Endodermal cell (in vitro differentiated cells): ENCODE measurements at regions not wholly inside any gene's neighbourhood (a gene's known extent, or its start where the extent isn't known, plus 50 kb on each side); places are given as distances from the start of the nearest gene placed in this dataset.

Source experiments
- DNase-seq: peaks from one replicate; pipeline ENCODE4 v3.0.0-alpha.2; 2017
- H3K27ac ChIP-seq: 2 replicates; pipeline ENCODE4 v1.5.1; 2013; ENCODE audit warnings: mild to moderate bottlenecking, low read depth, low read length, moderate library complexity
- H3K27me3 ChIP-seq: 2 replicates; pipeline ENCODE4 v1.6.1; 2013; ENCODE audit warnings: mild to moderate bottlenecking, low read length, moderate library complexity; ENCODE audit not compliant: insufficient read depth, control insufficient read depth, poor library complexity, severe bottlenecking
- H3K36me3 ChIP-seq: 2 replicates; pipeline ENCODE4 v1.7.0; 2013; ENCODE audit warnings: mild to moderate bottlenecking, low read length, moderate library complexity; ENCODE audit not compliant: control insufficient read depth, insufficient read depth
- H3K4me1 ChIP-seq: one replicate; pipeline ENCODE4 v1.7.0; 2013; ENCODE audit warnings: low read length; ENCODE audit not compliant: control insufficient read depth, insufficient read depth
- H3K4me3 ChIP-seq: 2 replicates; pipeline ENCODE4 v1.5.1; 2013; ENCODE audit warnings: mild to moderate bottlenecking, low read length, moderate library complexity
- H3K9ac ChIP-seq: 2 replicates; pipeline ENCODE4 v1.6.1; 2013; ENCODE audit warnings: mild to moderate bottlenecking, low read length, moderate library complexity; ENCODE audit not compliant: poor library complexity, severe bottlenecking; ENCODE audit errors: extremely low read depth
- H3K9me3 ChIP-seq: 2 replicates; pipeline ENCODE4 v1.6.1; 2013; ENCODE audit warnings: mild to moderate bottlenecking, low read length, moderate library complexity; ENCODE audit not compliant: control insufficient read depth
- H3K27ac Mint-ChIP-seq: 2 replicates; pipeline ENCODE4 v1.8.0; 2020; ENCODE audit warnings: mixed read lengths
- H3K27me3 Mint-ChIP-seq: 2 replicates; pipeline ENCODE4 v1.8.0; 2021; ENCODE audit warnings: mild to moderate bottlenecking, mixed read lengths; ENCODE audit not compliant: insufficient read depth
- H3K36me3 Mint-ChIP-seq: 2 replicates; pipeline ENCODE4 v1.8.0; 2020; ENCODE audit warnings: low read depth, mixed read lengths
- H3K4me1 Mint-ChIP-seq: 2 replicates; pipeline ENCODE4 v1.8.0; 2020; ENCODE audit warnings: mixed read lengths
- H3K4me3 Mint-ChIP-seq: 2 replicates; pipeline ENCODE4 v1.8.0; 2020; ENCODE audit warnings: mild to moderate bottlenecking, moderate library complexity, mixed read lengths
- H3K9me3 Mint-ChIP-seq: 2 replicates; pipeline ENCODE4 v1.8.0; 2020; ENCODE audit warnings: mild to moderate bottlenecking, mixed read lengths
- WGBS, 2 experiments: methylation state at CpG; one replicate each; pipeline versions ENCODE4 v1.1.5 to v1.1.7; 2013; ENCODE audit warnings: missing lambda C conversion rate in 2 of 2, mixed read lengths in 1 of 2; ENCODE audit not compliant: insufficient coverage in 1 of 2, insufficient read length in 1 of 2; 5-methylcytosine and 5-hydroxymethylcytosine counted together
- TF ChIP-seq, protein P1 (sequence below): fragments of 200-600 bp; sonication (generic); conservative IDR thresholded peaks from 2 replicates; pipeline ENCODE4 v1.5.0; 2021; ENCODE audit warnings: antibody characterized with exemption, mild to moderate bottlenecking

DNA sequence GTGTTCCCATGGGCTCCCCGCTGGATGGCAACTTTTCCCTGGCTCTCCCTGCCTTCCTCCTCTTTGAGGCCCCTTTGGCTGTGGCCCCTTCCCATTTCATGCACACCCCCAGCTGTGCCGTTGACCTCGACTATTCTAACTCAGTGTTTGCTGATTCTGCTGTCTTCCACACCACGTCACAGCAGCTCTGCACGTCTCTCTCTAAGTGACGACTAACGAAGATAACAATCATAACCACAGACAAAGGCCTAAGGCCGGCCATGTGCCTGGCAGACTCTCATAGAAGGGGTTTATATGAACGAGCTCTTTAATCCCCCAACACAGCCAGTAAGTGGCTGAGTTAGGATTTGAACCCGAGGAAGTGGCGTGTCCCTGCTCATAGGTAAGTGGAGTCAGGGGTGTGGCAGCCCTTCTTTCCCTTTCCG is 151.5 kb upstream of the SHH start:
- H3K27me3 ChIP-seq, result no peaks in the 10 kb centered on the region
- no peak overlapping the region for H3K9ac ChIP-seq
- H3K36me3 ChIP-seq, result no peaks in the 10 kb centered on the region
- Mint-ChIP-seq H3K36me3 (no peaks in the 10 kb centered on the region), H3K4me1 (no peaks in the 10 kb centered on the region), H3K9me3 (no peaks in the 10 kb centered on the region), H3K27ac (no peak overlapping the region), H3K27me3 (peaks cover 2% of the 10 kb centered on the region), H3K4me3 (no peak overlapping the region)
- WGBS, 2 experiments, result 78 to 86% methylated on average over 7 to 12 of the region's 12 CpGs
- no peak overlapping the region for H3K27ac ChIP-seq
- no peaks in the 10 kb centered on the region for H3K4me1 ChIP-seq
- no peak for DNase-seq
- H3K9me3 ChIP-seq, result no peaks in the 10 kb centered on the region
- TF ChIP-seq, protein P1, sequence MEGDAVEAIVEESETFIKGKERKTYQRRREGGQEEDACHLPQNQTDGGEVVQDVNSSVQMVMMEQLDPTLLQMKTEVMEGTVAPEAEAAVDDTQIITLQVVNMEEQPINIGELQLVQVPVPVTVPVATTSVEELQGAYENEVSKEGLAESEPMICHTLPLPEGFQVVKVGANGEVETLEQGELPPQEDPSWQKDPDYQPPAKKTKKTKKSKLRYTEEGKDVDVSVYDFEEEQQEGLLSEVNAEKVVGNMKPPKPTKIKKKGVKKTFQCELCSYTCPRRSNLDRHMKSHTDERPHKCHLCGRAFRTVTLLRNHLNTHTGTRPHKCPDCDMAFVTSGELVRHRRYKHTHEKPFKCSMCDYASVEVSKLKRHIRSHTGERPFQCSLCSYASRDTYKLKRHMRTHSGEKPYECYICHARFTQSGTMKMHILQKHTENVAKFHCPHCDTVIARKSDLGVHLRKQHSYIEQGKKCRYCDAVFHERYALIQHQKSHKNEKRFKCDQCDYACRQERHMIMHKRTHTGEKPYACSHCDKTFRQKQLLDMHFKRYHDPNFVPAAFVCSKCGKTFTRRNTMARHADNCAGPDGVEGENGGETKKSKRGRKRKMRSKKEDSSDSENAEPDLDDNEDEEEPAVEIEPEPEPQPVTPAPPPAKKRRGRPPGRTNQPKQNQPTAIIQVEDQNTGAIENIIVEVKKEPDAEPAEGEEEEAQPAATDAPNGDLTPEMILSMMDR, result no peak
- no peak overlapping the region for H3K4me3 ChIP-seq

DNA sequence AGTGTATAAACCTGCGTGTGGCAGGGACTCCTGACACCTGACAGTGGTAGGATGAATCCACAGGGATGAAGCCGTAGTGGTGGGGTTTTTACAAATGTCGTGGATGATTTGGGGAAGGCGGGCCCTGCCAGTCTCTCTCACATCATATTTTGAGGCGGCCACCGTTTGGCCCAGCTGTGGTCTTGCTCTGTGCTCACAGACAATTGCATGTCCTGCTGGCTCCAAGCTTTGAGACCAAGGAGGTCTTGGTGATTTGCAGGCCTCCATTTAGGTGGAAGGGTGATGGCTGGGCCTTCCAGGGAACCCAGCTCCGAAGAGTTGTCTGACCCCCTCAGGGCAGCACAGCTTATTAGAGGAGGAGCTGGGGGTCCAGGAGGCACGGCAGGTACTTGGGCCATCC is 151.1 kb upstream of the SHH start:
- Histone ChIP-seq H3K27me3 (no peaks in the 10 kb centered on the region), H3K27ac (no peak overlapping the region), H3K9ac (no peak overlapping the region), H3K36me3 (no peaks in the 10 kb centered on the region), H3K4me3 (no peak overlapping the region), H3K9me3 (no peaks in the 10 kb centered on the region), H3K4me1 (no peaks in the 10 kb centered on the region)
- H3K9me3 Mint-ChIP-seq, result no peaks in the 10 kb centered on the region
- DNase-seq, result peak; percentile 28
- no peak overlapping the region for H3K4me3 Mint-ChIP-seq
- no peaks in the 10 kb centered on the region for H3K4me1 Mint-ChIP-seq
- 95 to 100% methylated on average over 2 to 8 of the region's 8 CpGs for WGBS, 2 experiments
- TF ChIP-seq, protein P1, result no peak
- no peaks in the 10 kb centered on the region for H3K36me3 Mint-ChIP-seq
- H3K27ac Mint-ChIP-seq, result no peak overlapping the region
- peaks cover 2% of the 10 kb centered on the region for H3K27me3 Mint-ChIP-seq

DNA sequence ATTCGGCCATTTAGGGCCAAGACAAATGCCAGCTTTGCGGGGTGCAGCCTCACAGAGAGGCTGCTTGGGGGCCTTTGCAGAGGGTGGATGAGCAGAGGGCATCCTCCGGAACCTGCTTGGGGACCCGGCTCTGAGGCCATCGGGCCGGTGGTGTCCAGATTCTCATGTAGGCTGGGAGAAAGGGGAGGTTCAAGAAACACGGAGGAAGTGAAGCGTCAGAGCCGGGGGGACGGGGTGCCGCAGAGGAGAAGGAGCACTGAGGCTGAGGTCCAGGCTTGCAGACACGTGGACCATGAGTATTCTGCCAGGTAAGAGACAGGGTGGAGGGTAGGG is 150.7 kb upstream of the SHH start:
- H3K4me1 ChIP-seq, result no peaks in the 10 kb centered on the region
- H3K27me3 ChIP-seq, result no peaks in the 10 kb centered on the region
- H3K36me3 ChIP-seq, result no peaks in the 10 kb centered on the region
- no peak overlapping the region for H3K4me3 Mint-ChIP-seq
- DNase-seq, result peak; percentile 37
- H3K9ac ChIP-seq, result no peak overlapping the region
- peaks cover 2% of the 10 kb centered on the region for H3K27me3 Mint-ChIP-seq
- TF ChIP-seq, protein P1, result no peak
- H3K4me1 Mint-ChIP-seq, result no peaks in the 10 kb centered on the region
- H3K9me3 Mint-ChIP-seq, result no peaks in the 10 kb centered on the region
- no peak overlapping the region for H3K4me3 ChIP-seq
- no peaks in the 10 kb centered on the region for H3K36me3 Mint-ChIP-seq
- WGBS, 2 experiments, result 92 to 98% methylated on average over 4 to 12 of the region's 12 CpGs
- H3K27ac ChIP-seq, result no peak overlapping the region
- H3K9me3 ChIP-seq, result no peaks in the 10 kb centered on the region
- H3K27ac Mint-ChIP-seq, result no peak overlapping the region
